ENCODE measurements at regions not wholly inside any gene's neighbourhood (a gene's known extent, or its start where the extent isn't known, plus 50 kb on each side); places are given as distances from the start of the nearest gene placed in this dataset.

GRCh38 chr2:4951368-4951767 is 740.8 kb upstream of the SOX11 start (continued):
- TF ChIP-seq, protein P1, sequence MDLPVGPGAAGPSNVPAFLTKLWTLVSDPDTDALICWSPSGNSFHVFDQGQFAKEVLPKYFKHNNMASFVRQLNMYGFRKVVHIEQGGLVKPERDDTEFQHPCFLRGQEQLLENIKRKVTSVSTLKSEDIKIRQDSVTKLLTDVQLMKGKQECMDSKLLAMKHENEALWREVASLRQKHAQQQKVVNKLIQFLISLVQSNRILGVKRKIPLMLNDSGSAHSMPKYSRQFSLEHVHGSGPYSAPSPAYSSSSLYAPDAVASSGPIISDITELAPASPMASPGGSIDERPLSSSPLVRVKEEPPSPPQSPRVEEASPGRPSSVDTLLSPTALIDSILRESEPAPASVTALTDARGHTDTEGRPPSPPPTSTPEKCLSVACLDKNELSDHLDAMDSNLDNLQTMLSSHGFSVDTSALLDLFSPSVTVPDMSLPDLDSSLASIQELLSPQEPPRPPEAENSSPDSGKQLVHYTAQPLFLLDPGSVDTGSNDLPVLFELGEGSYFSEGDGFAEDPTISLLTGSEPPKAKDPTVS (IDR thresholded peaks at IDR 0.05; ENCODE audit: low read depth, low read length) = no peak
- TF ChIP-seq RB1 (IDR thresholded peaks at IDR 0.05; ENCODE audit: borderline replicate concordance) (no peak), MTA3 (IDR thresholded peaks at IDR 0.05; ENCODE audit: borderline replicate concordance, low read length) (no peak)

DNA sequence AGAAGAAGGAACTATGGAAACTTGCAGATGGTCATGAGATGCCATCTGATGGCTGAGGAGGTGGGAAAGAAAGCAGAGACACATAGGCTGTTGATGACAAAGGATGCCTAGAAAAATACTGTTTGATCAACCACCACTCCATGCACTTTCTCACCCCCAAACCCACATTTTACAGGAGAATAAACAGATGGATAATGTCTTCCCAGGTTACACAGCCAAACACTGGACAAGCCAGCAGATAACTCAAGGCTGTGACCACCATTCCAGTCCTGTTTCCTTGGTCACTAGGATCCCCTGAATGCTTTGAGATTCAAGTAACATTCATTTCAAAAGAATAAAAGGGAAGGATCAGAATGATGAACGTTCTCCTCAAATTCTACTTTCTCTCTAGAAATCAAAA is 733.0 kb upstream of the SOX11 start:
- no peaks in the 10 kb centered on the region for H3K79me2 ChIP-seq (ENCODE audit: control insufficient read depth, insufficient read depth, low read length)
- no peak overlapping the region for H3K9ac ChIP-seq (ENCODE audit: control insufficient read depth, insufficient read depth, low read length)
- in situ Hi-C loops (cut with MboI) = no loop called here
- no TSS peak for BruUV-seq (replicated peaks)
- intact Hi-C loops (cut with micrococcal nuclease; ENCODE audit: unreplicated experiment) = no loop called here
- H3K27me3 ChIP-seq (replicated peaks in 1 of 2; ENCODE audit: control insufficient read depth in 2 of 2, insufficient read depth in 2 of 2, low read length in 1 of 2) = no peaks in the 10 kb centered on the region
- no peak overlapping the region for H3K4me2 ChIP-seq (ENCODE audit: control insufficient read depth, insufficient read depth)
- no peaks in the 10 kb centered on the region for H3K9me3 ChIP-seq (replicated peaks; ENCODE audit: control insufficient read depth, insufficient read depth, low read length)
- RAD21 ChIA-PET (ENCODE audit: unreplicated experiment) = no interaction called here
- DNase-seq (ENCODE audit: low read depth, low spot score) = no peak
- ATAC-seq = no peak
- WGBS (ENCODE audit: insufficient coverage, insufficient replicate concordance, low lambda C conversion rate, missing lambda C conversion rate) = 0% methylated on average over 1 of the region's 1 CpG
- no peak for FAIRE-seq
- H3K36me3 ChIP-seq (ENCODE audit: control insufficient read depth in 2 of 2, insufficient read depth in 2 of 2, low read length in 1 of 2) = no peaks in the 10 kb centered on the region
- H3K4me1 ChIP-seq (ENCODE audit: control insufficient read depth, insufficient read depth, low read length) = no peaks in the 10 kb centered on the region
- H4K20me1 ChIP-seq (ENCODE audit: control insufficient read depth, insufficient read depth) = no peaks in the 10 kb centered on the region
- no peak overlapping the region for H2AFZ ChIP-seq (ENCODE audit: control insufficient read depth, low read depth, low read length)
- no peak overlapping the region for H3K4me3 ChIP-seq
- SMC1A ChIA-PET (ENCODE audit: uncharacterized antibody, unreplicated experiment) = no interaction called here
- POLR2A ChIA-PET = no interaction called here
- CTCF ChIA-PET = no interaction called here
- TF ChIP-seq ZZZ3 (IDR thresholded peaks at IDR 0.05; ENCODE audit: control insufficient read depth, insufficient read length, low read depth) (no peak), EED (IDR thresholded peaks at IDR 0.05; ENCODE audit: low read depth) (no peak), RUNX3 (IDR thresholded peaks at IDR 0.05; ENCODE audit: low read length) (no peak), SPI1 (IDR thresholded peaks at IDR 0.05; ENCODE audit: borderline replicate concordance, insufficient read depth, low read depth, low read length) (no peak), CHD1 (IDR thresholded peaks at IDR 0.05; ENCODE audit: low read depth, low read length) (no peak), SIN3A (IDR thresholded peaks at IDR 0.05; ENCODE audit: low read depth, low read length) (no peak), PAX5 (IDR thresholded peaks at IDR 0.05; ENCODE audit: borderline replicate concordance, low read depth, low read length) (no peak), NRF1 (conservative IDR thresholded peaks at IDR 0.05; ENCODE audit: low read depth, low read length) (no peak), RAD21 (IDR thresholded peaks at IDR 0.05; ENCODE audit: insufficient read depth, low read depth, low read length) (no peak)
- H3K27ac ChIP-seq (ENCODE audit: control insufficient read depth, insufficient read depth) = no peak overlapping the region

All from GM12878 (cell line).